ENCODE measurements at regions not wholly inside any gene's neighbourhood (a gene's known extent, or its start where the extent isn't known, plus 50 kb on each side); places are given as distances from the start of the nearest gene placed in this dataset.

GRCh38 chr6:148231572-148231971 lies 111.1 kb upstream of the SASH1 start:
- Histone ChIP-seq H3K4me2 (ENCODE audit: low read length) (peak overlapping the region; percentile 19), H3K4me3 (ENCODE audit: insufficient read depth, low read depth, low read length) (no peak overlapping the region), H3K9ac (ENCODE audit: low read length) (no peak overlapping the region), H3K79me2 (ENCODE audit: insufficient read depth, low read length) (no peaks in the 10 kb centered on the region), H3K27ac (ENCODE audit: low read depth, low read length) (peak overlapping the region; percentile 63), H2AFZ (ENCODE audit: low read depth, low read length) (no peak overlapping the region), H4K20me1 (ENCODE audit: insufficient read depth, low read length) (no peaks in the 10 kb centered on the region), H3K4me1 (ENCODE audit: insufficient read depth, low read length) (peaks cover 9% of the 10 kb centered on the region), H3K36me3 (ENCODE audit: insufficient read depth, low read length) (no peaks in the 10 kb centered on the region), H3K9me3 (ENCODE audit: insufficient read depth, low read depth, low read length) (no peaks in the 10 kb centered on the region), H3K27me3 (ENCODE audit: insufficient read depth, low read length) (no peaks in the 10 kb centered on the region)
- no peaks in the 10 kb centered on the region for H3K36me3 Mint-ChIP-seq (ENCODE audit: low read depth, unreplicated experiment)
- TF ChIP-seq EZH2 (IDR thresholded peaks at IDR 0.05; ENCODE audit: insufficient read depth, low read length) (no peak), CTCF (IDR thresholded peaks at IDR 0.05; ENCODE audit: insufficient read depth, low read depth, low read length) (no peak)
- H3K9me3 Mint-ChIP-seq (ENCODE audit: unreplicated experiment) = peaks cover 2% of the 10 kb centered on the region
- peaks cover 5% of the 10 kb centered on the region for H3K4me1 Mint-ChIP-seq (ENCODE audit: low read depth, unreplicated experiment)
- FAIRE-seq (peak; percentile 13), DNase-seq (ENCODE audit: low read depth) (peak; percentile 87)
- H3K27me3 Mint-ChIP-seq (ENCODE audit: low read depth, unreplicated experiment) = peaks cover 3% of the 10 kb centered on the region
- no peak overlapping the region for H3K27ac Mint-ChIP-seq (ENCODE audit: unreplicated experiment)
- H3K4me3 Mint-ChIP-seq (ENCODE audit: unreplicated experiment) = no peak overlapping the region

- no peak overlapping the region for H3K4me2 ChIP-seq (ENCODE audit: low read length)
- no peak overlapping the region for H3K4me3 ChIP-seq (ENCODE audit: insufficient read depth, low read depth, low read length)
- H4K20me1 ChIP-seq (ENCODE audit: insufficient read depth, low read length) = no peaks in the 10 kb centered on the region
- no peak for DNase-seq (ENCODE audit: low read depth)
- no peak overlapping the region for H2AFZ ChIP-seq (ENCODE audit: low read depth, low read length)
- no peaks in the 10 kb centered on the region for H3K27me3 ChIP-seq (ENCODE audit: insufficient read depth, low read length)
- no peak for FAIRE-seq
- Mint-ChIP-seq H3K4me3 (ENCODE audit: unreplicated experiment) (no peak overlapping the region), H3K9me3 (ENCODE audit: unreplicated experiment) (peaks cover 2% of the 10 kb centered on the region), H3K36me3 (ENCODE audit: low read depth, unreplicated experiment) (no peaks in the 10 kb centered on the region), H3K27ac (ENCODE audit: unreplicated experiment) (no peak overlapping the region), H3K27me3 (ENCODE audit: low read depth, unreplicated experiment) (no peaks in the 10 kb centered on the region), H3K4me1 (ENCODE audit: low read depth, unreplicated experiment) (peaks cover 12% of the 10 kb centered on the region)
- TF ChIP-seq CTCF (IDR thresholded peaks at IDR 0.05; ENCODE audit: insufficient read depth, low read depth, low read length) (no peak), EZH2 (IDR thresholded peaks at IDR 0.05; ENCODE audit: insufficient read depth, low read length) (no peak)
- peaks cover 17% of the 10 kb centered on the region for H3K4me1 ChIP-seq (ENCODE audit: insufficient read depth, low read length)
- H3K27ac ChIP-seq (ENCODE audit: low read depth, low read length) = no peak overlapping the region
- H3K9ac ChIP-seq (ENCODE audit: low read length) = no peak overlapping the region
- H3K9me3 ChIP-seq (ENCODE audit: insufficient read depth, low read depth, low read length) = no peaks in the 10 kb centered on the region
- no peaks in the 10 kb centered on the region for H3K36me3 ChIP-seq (ENCODE audit: insufficient read depth, low read length)
- no peaks in the 10 kb centered on the region for H3K79me2 ChIP-seq (ENCODE audit: insufficient read depth, low read length)
Observed at GRCh38 chr6:148235446-148235845, 107.2 kb upstream of the SASH1 start.

- Mint-ChIP-seq H3K36me3 (ENCODE audit: low read depth, unreplicated experiment) (no peaks in the 10 kb centered on the region), H3K4me3 (ENCODE audit: unreplicated experiment) (no peak overlapping the region), H3K27ac (ENCODE audit: unreplicated experiment) (no peak overlapping the region), H3K9me3 (ENCODE audit: unreplicated experiment) (peaks cover 2% of the 10 kb centered on the region), H3K4me1 (ENCODE audit: low read depth, unreplicated experiment) (peaks cover 15% of the 10 kb centered on the region), H3K27me3 (ENCODE audit: low read depth, unreplicated experiment) (peaks cover 4% of the 10 kb centered on the region)
- Histone ChIP-seq H3K79me2 (ENCODE audit: insufficient read depth, low read length) (no peaks in the 10 kb centered on the region), H2AFZ (ENCODE audit: low read depth, low read length) (no peak overlapping the region), H3K9me3 (ENCODE audit: insufficient read depth, low read depth, low read length) (no peaks in the 10 kb centered on the region), H3K4me1 (ENCODE audit: insufficient read depth, low read length) (peaks cover 16% of the 10 kb centered on the region), H3K4me2 (ENCODE audit: low read length) (no peak overlapping the region), H3K27ac (ENCODE audit: low read depth, low read length) (no peak overlapping the region), H3K36me3 (ENCODE audit: insufficient read depth, low read length) (no peaks in the 10 kb centered on the region), H4K20me1 (ENCODE audit: insufficient read depth, low read length) (no peaks in the 10 kb centered on the region), H3K9ac (ENCODE audit: low read length) (no peak overlapping the region), H3K27me3 (ENCODE audit: insufficient read depth, low read length) (no peaks in the 10 kb centered on the region), H3K4me3 (ENCODE audit: insufficient read depth, low read depth, low read length) (no peak overlapping the region)
- TF ChIP-seq CTCF (IDR thresholded peaks at IDR 0.05; ENCODE audit: insufficient read depth, low read depth, low read length) (no peak), EZH2 (IDR thresholded peaks at IDR 0.05; ENCODE audit: insufficient read depth, low read length) (no peak)
- FAIRE-seq (peak; percentile 13), DNase-seq (ENCODE audit: low read depth) (no peak)
Observed at GRCh38 chr6:148238713-148239112, 103.9 kb upstream of the SASH1 start.

All from astrocyte (in vitro differentiated cells and primary cell).